ENCODE measurements at regions not wholly inside any gene's neighbourhood (a gene's known extent, or its start where the extent isn't known, plus 50 kb on each side); places are given as distances from the start of the nearest gene placed in this dataset.

DNA sequence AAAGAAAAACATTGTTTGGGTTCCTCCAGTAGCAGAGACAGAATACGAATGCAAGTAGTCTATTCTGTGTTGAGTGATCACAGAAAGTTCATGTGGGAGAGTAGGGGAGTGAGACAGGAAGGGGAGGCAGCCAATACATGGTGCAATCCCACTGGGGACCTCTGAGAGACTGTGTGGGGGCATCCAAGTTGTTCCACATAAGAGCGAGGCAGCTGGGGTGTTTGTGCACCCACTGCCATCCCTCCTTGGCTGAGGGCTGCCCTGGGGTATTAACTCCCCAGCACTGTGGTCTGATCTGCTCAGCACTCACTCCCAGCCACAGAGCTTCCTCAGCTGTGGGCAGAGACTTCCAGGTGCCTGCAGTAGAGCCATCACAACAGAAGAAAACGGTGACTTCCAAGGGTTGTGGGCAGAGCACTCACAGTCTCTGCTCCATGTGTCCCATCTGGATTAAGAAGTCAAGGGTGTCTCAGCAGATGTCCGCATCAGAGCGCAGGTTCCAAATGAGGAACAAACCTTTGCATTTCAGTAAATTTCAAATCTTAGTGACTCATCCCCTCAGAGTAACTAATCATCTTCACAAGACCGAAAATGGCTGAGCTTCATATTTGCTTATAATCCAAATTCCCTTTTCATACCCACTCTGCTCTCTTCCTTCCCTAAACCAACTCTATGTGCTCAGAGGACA is 101.9 kb upstream of the NAA20 start:
- Histone ChIP-seq H3K27ac (ENCODE audit: extremely low read depth, low read depth, low read length) (no peak overlapping the region), H3K4me3 (ENCODE audit: low read depth, low read length) (no peak overlapping the region), H3K9me3 (ENCODE audit: control insufficient read depth, insufficient read depth, low read depth, low read length) (no peaks in the 10 kb centered on the region), H3K4me1 (ENCODE audit: control insufficient read depth, insufficient read depth, low read length) (no peaks in the 10 kb centered on the region), H3K36me3 (ENCODE audit: control insufficient read depth in 2 of 2, insufficient read depth in 1 of 2, low read length in 2 of 2) (no peaks in the 10 kb centered on the region)
- no peak for TF ChIP-seq ZNF202 (tag by site-specific recombination; IDR thresholded peaks at IDR 0.05; ENCODE audit: borderline replicate concordance)
- no peak for TF ChIP-seq ZBTB21 (tag by site-specific recombination; IDR thresholded peaks at IDR 0.05)
- TF ChIP-seq GLIS1 (tag by site-specific recombination; IDR thresholded peaks at IDR 0.05), result no peak
- no peak for TF ChIP-seq KLF1 (tag by site-specific recombination; IDR thresholded peaks at IDR 0.05)
- TF ChIP-seq ZFP37 (tag by site-specific recombination; IDR thresholded peaks at IDR 0.05), result no peak
- TF ChIP-seq ZNF623 (tag by site-specific recombination; IDR thresholded peaks at IDR 0.05), result no peak
- TF ChIP-seq, protein P1, sequence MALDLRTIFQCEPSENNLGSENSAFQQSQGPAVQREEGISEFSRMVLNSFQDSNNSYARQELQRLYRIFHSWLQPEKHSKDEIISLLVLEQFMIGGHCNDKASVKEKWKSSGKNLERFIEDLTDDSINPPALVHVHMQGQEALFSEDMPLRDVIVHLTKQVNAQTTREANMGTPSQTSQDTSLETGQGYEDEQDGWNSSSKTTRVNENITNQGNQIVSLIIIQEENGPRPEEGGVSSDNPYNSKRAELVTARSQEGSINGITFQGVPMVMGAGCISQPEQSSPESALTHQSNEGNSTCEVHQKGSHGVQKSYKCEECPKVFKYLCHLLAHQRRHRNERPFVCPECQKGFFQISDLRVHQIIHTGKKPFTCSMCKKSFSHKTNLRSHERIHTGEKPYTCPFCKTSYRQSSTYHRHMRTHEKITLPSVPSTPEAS (tag by site-specific recombination; IDR thresholded peaks at IDR 0.05), result no peak
- TF ChIP-seq, protein P2, sequence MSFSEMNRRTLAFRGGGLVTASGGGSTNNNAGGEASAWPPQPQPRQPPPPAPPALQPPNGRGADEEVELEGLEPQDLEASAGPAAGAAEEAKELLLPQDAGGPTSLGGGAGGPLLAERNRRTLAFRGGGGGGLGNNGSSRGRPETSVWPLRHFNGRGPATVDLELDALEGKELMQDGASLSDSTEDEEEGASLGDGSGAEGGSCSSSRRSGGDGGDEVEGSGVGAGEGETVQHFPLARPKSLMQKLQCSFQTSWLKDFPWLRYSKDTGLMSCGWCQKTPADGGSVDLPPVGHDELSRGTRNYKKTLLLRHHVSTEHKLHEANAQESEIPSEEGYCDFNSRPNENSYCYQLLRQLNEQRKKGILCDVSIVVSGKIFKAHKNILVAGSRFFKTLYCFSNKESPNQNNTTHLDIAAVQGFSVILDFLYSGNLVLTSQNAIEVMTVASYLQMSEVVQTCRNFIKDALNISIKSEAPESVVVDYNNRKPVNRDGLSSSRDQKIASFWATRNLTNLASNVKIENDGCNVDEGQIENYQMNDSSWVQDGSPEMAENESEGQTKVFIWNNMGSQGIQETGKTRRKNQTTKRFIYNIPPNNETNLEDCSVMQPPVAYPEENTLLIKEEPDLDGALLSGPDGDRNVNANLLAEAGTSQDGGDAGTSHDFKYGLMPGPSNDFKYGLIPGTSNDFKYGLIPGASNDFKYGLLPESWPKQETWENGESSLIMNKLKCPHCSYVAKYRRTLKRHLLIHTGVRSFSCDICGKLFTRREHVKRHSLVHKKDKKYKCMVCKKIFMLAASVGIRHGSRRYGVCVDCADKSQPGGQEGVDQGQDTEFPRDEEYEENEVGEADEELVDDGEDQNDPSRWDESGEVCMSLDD (tag by site-specific recombination; IDR thresholded peaks at IDR 0.05), result no peak
- TF ChIP-seq ZNF354C (tag by site-specific recombination; IDR thresholded peaks at IDR 0.05; ENCODE audit: borderline replicate concordance, low read depth), result no peak
- no peak for TF ChIP-seq ZNF48 (tag by site-specific recombination; IDR thresholded peaks at IDR 0.05)
- no peak for TF ChIP-seq ZNF596 (tag by site-specific recombination; IDR thresholded peaks at IDR 0.05)
- no peak for TF ChIP-seq ZNF37A (tag by site-specific recombination; IDR thresholded peaks at IDR 0.05)
- no peak for TF ChIP-seq SETDB1 (IDR thresholded peaks at IDR 0.05; ENCODE audit: insufficient read length, low read length)
- TF ChIP-seq ZNF157 (tag by site-specific recombination; IDR thresholded peaks at IDR 0.05), result no peak
- ChIA-PET POLR2A (no interaction called here), CTCF (interaction anchor here (0.6 to 0.7 kb wide), 2 partner anchors 79 to 93 kb away, joined by 3 read pairs; no protein-coding TSS in a partner anchor)

DNA sequence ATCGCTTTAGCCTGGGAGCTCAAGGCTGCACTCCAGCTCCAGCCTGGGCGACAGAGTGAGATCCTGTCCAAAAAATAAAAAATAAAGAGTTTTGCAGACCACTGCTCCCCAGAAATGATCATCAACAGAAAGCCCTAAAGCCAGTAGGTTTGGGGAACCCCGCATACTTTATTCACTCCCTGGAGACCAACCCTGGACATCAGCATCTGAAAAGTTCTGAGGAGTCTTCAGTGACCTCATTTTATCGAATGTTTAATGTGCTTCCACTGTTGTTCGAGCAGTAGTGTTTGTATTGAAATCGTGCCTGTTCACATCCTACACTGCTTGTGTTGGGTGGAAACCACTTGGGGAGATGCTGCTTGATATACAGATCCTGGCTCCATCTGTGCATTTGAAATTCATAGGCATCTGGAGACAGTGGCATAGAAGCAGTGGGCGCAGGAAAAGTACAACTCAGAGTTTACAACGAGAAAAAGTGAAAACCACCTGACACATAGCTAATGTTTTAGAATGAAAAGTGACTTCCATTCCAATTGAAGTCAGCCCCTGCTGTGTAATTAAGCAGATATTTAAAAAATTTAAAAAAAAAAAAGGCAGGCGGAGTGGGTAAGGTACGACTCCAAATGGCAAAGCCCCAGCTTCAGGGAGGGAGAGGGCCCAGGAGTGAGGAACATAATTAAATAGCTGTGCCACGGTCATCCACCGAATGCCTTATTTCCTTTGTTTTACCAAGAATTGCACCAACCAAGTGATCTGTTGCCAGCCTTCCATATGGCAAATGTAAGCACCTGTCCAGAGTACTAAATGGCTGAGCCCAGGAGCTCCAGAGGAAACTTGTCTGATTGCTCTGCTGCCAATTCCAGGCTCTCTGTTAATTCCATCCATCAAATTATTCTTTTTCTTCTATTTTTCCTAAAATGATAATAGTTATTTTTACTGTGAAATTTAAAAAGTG is 100.4 kb upstream of the NAA20 start:
- POLR2A ChIA-PET, result interaction anchor here (0.7 kb wide), 1 partner anchor 60 kb away, joined by 3 read pairs; no protein-coding TSS in a partner anchor
- TF ChIP-seq ZNF701 (tag by site-specific recombination; IDR thresholded peaks at IDR 0.05) (no peak), KLF10 (tag by site-specific recombination; IDR thresholded peaks at IDR 0.05) (no peak), ZNF830 (tag by site-specific recombination; IDR thresholded peaks at IDR 0.05; ENCODE audit: low read depth) (no peak), ZBTB20 (tag by site-specific recombination; IDR thresholded peaks at IDR 0.05) (no peak), ZNF24 (tag by site-specific recombination; IDR thresholded peaks at IDR 0.05) (no peak), HOXD13 (CRISPR knock-in tag; IDR thresholded peaks at IDR 0.05; ENCODE audit: borderline replicate concordance) (no peak), KLF7 (tag by site-specific recombination; IDR thresholded peaks at IDR 0.05; ENCODE audit: borderline replicate concordance) (no peak), ZNF146 (tag by site-specific recombination; IDR thresholded peaks at IDR 0.05) (no peak), ZNF112 (tag by site-specific recombination; IDR thresholded peaks at IDR 0.05) (no peak), MEIS1 (CRISPR knock-in tag; IDR thresholded peaks at IDR 0.05; ENCODE audit: borderline replicate concordance) (no peak), ZNF302 (tag by site-specific recombination; IDR thresholded peaks at IDR 0.05; ENCODE audit: low read depth) (no peak), ZNF660 (tag by site-specific recombination; IDR thresholded peaks at IDR 0.05) (no peak), ZNF76 (tag by site-specific recombination; IDR thresholded peaks at IDR 0.05; ENCODE audit: borderline replicate concordance, low read depth) (no peak)
- TF ChIP-seq, protein P3, sequence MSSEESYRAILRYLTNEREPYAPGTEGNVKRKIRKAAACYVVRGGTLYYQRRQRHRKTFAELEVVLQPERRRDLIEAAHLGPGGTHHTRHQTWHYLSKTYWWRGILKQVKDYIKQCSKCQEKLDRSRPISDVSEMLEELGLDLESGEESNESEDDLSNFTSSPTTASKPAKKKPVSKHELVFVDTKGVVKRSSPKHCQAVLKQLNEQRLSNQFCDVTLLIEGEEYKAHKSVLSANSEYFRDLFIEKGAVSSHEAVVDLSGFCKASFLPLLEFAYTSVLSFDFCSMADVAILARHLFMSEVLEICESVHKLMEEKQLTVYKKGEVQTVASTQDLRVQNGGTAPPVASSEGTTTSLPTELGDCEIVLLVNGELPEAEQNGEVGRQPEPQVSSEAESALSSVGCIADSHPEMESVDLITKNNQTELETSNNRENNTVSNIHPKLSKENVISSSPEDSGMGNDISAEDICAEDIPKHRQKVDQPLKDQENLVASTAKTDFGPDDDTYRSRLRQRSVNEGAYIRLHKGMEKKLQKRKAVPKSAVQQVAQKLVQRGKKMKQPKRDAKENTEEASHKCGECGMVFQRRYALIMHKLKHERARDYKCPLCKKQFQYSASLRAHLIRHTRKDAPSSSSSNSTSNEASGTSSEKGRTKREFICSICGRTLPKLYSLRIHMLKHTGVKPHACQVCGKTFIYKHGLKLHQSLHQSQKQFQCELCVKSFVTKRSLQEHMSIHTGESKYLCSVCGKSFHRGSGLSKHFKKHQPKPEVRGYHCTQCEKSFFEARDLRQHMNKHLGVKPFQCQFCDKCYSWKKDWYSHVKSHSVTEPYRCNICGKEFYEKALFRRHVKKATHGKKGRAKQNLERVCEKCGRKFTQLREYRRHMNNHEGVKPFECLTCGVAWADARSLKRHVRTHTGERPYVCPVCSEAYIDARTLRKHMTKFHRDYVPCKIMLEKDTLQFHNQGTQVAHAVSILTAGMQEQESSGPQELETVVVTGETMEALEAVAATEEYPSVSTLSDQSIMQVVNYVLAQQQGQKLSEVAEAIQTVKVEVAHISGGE (tag by site-specific recombination; conservative IDR thresholded peaks at IDR 0.05; ENCODE audit: low read depth), result no peak

More for the DNA sequence above, 100.4 kb upstream of the NAA20 start:
- H3K9me3 ChIP-seq (ENCODE audit: control insufficient read depth, insufficient read depth, low read depth, low read length), result no peaks in the 10 kb centered on the region
- no peaks in the 10 kb centered on the region for H3K4me1 ChIP-seq (ENCODE audit: control insufficient read depth, insufficient read depth, low read length)
- H3K27ac ChIP-seq (ENCODE audit: extremely low read depth, low read depth, low read length), result no peak overlapping the region
- H3K36me3 ChIP-seq (ENCODE audit: control insufficient read depth in 2 of 2, insufficient read depth in 1 of 2, low read length in 2 of 2), result no peaks in the 10 kb centered on the region
- no peak overlapping the region for H3K4me3 ChIP-seq (ENCODE audit: low read depth, low read length)
- CTCF ChIA-PET, result no interaction called here

Data from HEK293 (cell line).